GM21447 (cell line): ENCODE measurements at regions not wholly inside any gene's neighbourhood (a gene's known extent, or its start where the extent isn't known, plus 50 kb on each side); places are given as distances from the start of the nearest gene placed in this dataset.

ENCODE experiments used
- ATAC-seq: cut with Tn5 transposase; IDR thresholded peaks from one replicate; pipeline ENCODE4 v1.9.1; 2021; ENCODE audit not compliant: unreplicated experiment

GRCh38 chr1:25063591-25064416 lies 133.7 kb upstream of the RUNX3 start:
- no peak for ATAC-seq

- no peak for ATAC-seq
Observed at GRCh38 chr1:25062621-25063255, 132.7 kb upstream of the RUNX3 start.

GRCh38 chr1:25061261-25061995 lies 131.4 kb upstream of the RUNX3 start:
- no peak for ATAC-seq

GRCh38 chr1:25057188-25057587 lies 127.1 kb upstream of the RUNX3 start:
- ATAC-seq = no peak

GRCh38 chr1:25056536-25056935 lies 126.5 kb upstream of the RUNX3 start:
- no peak for ATAC-seq

- ATAC-seq = no peak
Observed at GRCh38 chr1:25055961-25056360, 125.9 kb upstream of the RUNX3 start.

GRCh38 chr1:25055324-25055780 lies 125.3 kb upstream of the RUNX3 start:
- ATAC-seq = no peak

GRCh38 chr1:25054526-25055323 lies 124.6 kb upstream of the RUNX3 start:
- no peak for ATAC-seq

- no peak for ATAC-seq
Observed at GRCh38 chr1:25053576-25054250, 123.6 kb upstream of the RUNX3 start.

- ATAC-seq = no peak
Observed at GRCh38 chr1:25051906-25052305, 121.8 kb upstream of the RUNX3 start.

GRCh38 chr1:25051504-25051903 lies 121.4 kb upstream of the RUNX3 start:
- no peak for ATAC-seq

GRCh38 chr1:25050165-25050564 lies 120.1 kb upstream of the RUNX3 start:
- no peak for ATAC-seq

GRCh38 chr1:25049190-25049589 lies 119.1 kb upstream of the RUNX3 start:
- ATAC-seq = no peak

GRCh38 chr1:25048728-25049127 lies 118.7 kb upstream of the RUNX3 start:
- no peak for ATAC-seq

- ATAC-seq = no peak
Observed at GRCh38 chr1:25047506-25048240, 117.6 kb upstream of the RUNX3 start.

- no peak for ATAC-seq
Observed at GRCh38 chr1:25046194-25046532, 116.1 kb upstream of the RUNX3 start.

- ATAC-seq = no peak
Observed at GRCh38 chr1:25045480-25046193, 115.6 kb upstream of the RUNX3 start.

GRCh38 chr1:25043228-25043580 lies 113.1 kb upstream of the RUNX3 start:
- ATAC-seq = no peak
